Fibroblast of pulmonary artery (primary cell): ENCODE measurements at regions not wholly inside any gene's neighbourhood (a gene's known extent, or its start where the extent isn't known, plus 50 kb on each side); places are given as distances from the start of the nearest gene placed in this dataset.

ENCODE experiments used
- DNase-seq: peaks from one replicate; pipeline ENCODE4 v3.0.0-alpha.2; 2010; ENCODE audit warnings: low read depth
- H3K4me3 ChIP-seq: replicated peaks from 2 replicates; pipeline ENCODE4 v1.5.1; 2011; ENCODE audit warnings: low read depth, mild to moderate bottlenecking, control low read depth, low read length, moderate library complexity
- TF ChIP-seq, protein P1 (sequence below): IDR thresholded peaks from 2 replicates; pipeline ENCODE4 v1.5.1; 2011; ENCODE audit warnings: mild to moderate bottlenecking, control low read depth, low read length, inconsistent platforms; ENCODE audit errors: missing control alignments

GRCh38 chr4:58553031-58553430 is 1442.8 kb upstream of the IGFBP7 start:
- DNase-seq, result no peak
- no peak overlapping the region for H3K4me3 ChIP-seq
- TF ChIP-seq, protein P1, sequence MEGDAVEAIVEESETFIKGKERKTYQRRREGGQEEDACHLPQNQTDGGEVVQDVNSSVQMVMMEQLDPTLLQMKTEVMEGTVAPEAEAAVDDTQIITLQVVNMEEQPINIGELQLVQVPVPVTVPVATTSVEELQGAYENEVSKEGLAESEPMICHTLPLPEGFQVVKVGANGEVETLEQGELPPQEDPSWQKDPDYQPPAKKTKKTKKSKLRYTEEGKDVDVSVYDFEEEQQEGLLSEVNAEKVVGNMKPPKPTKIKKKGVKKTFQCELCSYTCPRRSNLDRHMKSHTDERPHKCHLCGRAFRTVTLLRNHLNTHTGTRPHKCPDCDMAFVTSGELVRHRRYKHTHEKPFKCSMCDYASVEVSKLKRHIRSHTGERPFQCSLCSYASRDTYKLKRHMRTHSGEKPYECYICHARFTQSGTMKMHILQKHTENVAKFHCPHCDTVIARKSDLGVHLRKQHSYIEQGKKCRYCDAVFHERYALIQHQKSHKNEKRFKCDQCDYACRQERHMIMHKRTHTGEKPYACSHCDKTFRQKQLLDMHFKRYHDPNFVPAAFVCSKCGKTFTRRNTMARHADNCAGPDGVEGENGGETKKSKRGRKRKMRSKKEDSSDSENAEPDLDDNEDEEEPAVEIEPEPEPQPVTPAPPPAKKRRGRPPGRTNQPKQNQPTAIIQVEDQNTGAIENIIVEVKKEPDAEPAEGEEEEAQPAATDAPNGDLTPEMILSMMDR, result no peak

- DNase-seq, result no peak
- TF ChIP-seq, protein P1, result no peak
- no peak overlapping the region for H3K4me3 ChIP-seq
Measured at GRCh38 chr4:58551676-58552075, 1441.5 kb upstream of the IGFBP7 start.

GRCh38 chr4:58543465-58543864 is 1433.3 kb upstream of the IGFBP7 start:
- TF ChIP-seq, protein P1, result no peak
- no peak for DNase-seq
- no peak overlapping the region for H3K4me3 ChIP-seq

DNA sequence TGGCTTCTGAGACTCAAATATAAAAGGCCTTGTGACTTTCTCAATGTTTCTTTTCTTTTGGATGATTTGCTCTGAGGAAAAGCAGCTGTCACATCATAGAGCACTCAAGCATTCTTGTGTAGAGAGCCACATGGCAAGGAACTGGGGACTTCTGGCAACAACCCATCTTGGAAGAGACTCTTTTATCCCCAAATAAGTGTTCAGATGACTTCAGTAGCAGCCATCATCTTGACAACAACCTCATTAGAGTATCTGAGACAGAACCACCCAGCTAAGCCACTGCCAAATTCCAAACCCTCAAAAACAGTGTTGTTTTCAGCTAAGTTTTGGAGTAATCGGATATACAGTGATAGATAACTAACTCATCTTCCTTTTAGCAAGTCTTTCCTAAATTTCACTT is 1431.7 kb upstream of the IGFBP7 start:
- no peak for DNase-seq
- no peak overlapping the region for H3K4me3 ChIP-seq
- TF ChIP-seq, protein P1, result no peak

DNA sequence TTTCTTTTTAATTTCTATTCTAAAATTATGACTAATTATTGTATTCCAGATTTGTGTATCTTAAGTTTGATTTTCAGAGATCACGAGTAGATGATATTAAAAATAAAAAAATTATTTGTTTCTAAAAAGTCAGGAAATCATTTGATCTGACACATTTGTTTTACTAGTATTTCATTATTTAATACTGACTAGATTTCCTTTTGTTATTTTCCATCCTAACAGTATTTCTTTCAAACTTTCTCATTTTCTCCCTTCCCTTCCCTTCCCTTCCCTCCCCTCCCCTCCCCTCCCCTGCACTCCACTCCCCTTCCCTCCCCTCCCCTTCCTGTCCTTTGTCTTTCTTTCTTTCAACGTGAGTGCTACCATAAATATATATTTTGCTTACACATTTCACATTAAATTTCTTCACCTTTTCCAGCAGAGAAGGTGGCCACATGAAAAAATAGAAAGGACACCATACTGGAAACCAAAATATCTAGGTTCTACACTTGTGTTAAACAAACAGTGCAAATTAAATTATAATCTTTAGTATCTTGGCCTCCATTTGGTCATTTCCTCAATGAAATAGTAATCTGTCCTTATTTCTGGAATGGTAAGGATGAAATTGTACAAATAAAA is 1412.7 kb upstream of the IGFBP7 start:
- no peak overlapping the region for H3K4me3 ChIP-seq
- TF ChIP-seq, protein P1, result no peak
- no peak for DNase-seq

DNA sequence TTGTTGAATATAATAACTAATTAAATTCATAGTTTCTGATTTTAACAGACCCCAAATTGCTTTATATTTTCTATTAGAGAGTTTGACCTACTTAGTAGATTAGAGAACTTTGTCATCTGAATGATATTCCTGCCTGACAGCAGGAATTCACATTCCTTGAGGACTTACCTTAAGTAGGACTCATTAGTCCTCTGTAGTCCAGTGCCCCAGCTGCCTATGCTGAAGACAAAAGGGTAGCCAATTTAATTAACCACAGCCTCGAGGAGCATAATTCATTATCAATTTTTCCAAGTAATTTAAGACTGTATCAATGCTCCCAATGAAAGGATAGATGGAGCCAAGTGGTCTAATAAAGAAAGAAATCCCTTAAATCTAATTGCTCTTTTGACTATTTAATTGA is 1405.0 kb upstream of the IGFBP7 start:
- H3K4me3 ChIP-seq, result no peak overlapping the region
- DNase-seq, result no peak
- TF ChIP-seq, protein P1, result no peak

GRCh38 chr4:58514299-58514698 is 1404.1 kb upstream of the IGFBP7 start:
- TF ChIP-seq, protein P1, result no peak
- H3K4me3 ChIP-seq, result no peak overlapping the region
- DNase-seq, result no peak
